Vagina (tissue), 2 donors: ENCODE measurements at regions not wholly inside any gene's neighbourhood (a gene's known extent, or its start where the extent isn't known, plus 50 kb on each side); places are given as distances from the start of the nearest gene placed in this dataset.

Experiments used
- POLR2A ChIP-seq, 2 donors: fragments of 450-650 bp; IDR thresholded peaks; one replicate each; pipeline ENCODE4 v1.6.1; 2017; ENCODE audit warnings: antibody characterized with exemption in 2 of 2, mild to moderate bottlenecking in 2 of 2, moderate library complexity in 2 of 2
- POLR2AphosphoS5 ChIP-seq, 2 donors: sonication (generic); formaldehyde crosslinking; IDR thresholded peaks; one replicate each; pipeline ENCODE4 v1.9.0; 2017; ENCODE audit warnings: antibody characterized with exemption in 2 of 2, mild to moderate bottlenecking in 2 of 2, low read depth in 1 of 2; ENCODE audit not compliant: insufficient read depth in 1 of 2
- TF ChIP-seq, protein P1 (sequence below), 3 experiments: fragments of 450-650 bp in 2 of 3; fragments of 200-600 bp in 1 of 3; sonication (generic) in 1 of 3; IDR thresholded peaks; one replicate each; pipeline ENCODE4 v1.5.1; 2017 to 2019; ENCODE audit warnings: antibody characterized with exemption in 3 of 3, mild to moderate bottlenecking in 2 of 3, moderate library complexity in 2 of 3

DNA sequence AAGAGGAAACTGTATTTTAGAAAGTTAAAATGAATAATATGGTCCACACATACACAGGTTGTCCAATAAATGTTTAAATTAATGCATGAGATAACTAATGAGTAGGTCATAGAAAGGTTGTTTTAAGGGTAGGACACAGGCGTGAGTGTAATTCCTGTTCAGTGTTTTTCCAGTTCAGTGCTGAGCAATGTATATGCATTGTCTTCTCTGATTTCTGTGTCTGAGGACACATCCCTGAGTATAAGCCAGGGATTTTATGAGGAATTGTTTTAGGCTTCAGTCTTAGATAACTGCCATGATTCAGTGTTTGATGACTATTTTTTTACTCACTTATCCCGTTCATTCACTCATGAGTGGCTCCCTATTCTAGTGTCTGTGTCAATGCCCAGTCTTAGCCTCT is 298.5 kb upstream of the TBX18 start:
- no peak for TF ChIP-seq POLR2AphosphoS5 (IDR thresholded peaks at IDR 0.05; ENCODE audit: insufficient read depth in 1 of 2, low read depth in 1 of 2)
- no peak for TF ChIP-seq POLR2A (IDR thresholded peaks at IDR 0.05)
- TF ChIP-seq, protein P1, sequence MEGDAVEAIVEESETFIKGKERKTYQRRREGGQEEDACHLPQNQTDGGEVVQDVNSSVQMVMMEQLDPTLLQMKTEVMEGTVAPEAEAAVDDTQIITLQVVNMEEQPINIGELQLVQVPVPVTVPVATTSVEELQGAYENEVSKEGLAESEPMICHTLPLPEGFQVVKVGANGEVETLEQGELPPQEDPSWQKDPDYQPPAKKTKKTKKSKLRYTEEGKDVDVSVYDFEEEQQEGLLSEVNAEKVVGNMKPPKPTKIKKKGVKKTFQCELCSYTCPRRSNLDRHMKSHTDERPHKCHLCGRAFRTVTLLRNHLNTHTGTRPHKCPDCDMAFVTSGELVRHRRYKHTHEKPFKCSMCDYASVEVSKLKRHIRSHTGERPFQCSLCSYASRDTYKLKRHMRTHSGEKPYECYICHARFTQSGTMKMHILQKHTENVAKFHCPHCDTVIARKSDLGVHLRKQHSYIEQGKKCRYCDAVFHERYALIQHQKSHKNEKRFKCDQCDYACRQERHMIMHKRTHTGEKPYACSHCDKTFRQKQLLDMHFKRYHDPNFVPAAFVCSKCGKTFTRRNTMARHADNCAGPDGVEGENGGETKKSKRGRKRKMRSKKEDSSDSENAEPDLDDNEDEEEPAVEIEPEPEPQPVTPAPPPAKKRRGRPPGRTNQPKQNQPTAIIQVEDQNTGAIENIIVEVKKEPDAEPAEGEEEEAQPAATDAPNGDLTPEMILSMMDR (IDR thresholded peaks at IDR 0.05): no peak
